SIG-M5 treated with dmso at 0.1 percent for 504 hours (cell line): ENCODE measurements at regions not wholly inside any gene's neighbourhood (a gene's known extent, or its start where the extent isn't known, plus 50 kb on each side); places are given as distances from the start of the nearest gene placed in this dataset.
"Not testable (repeated sequence)": the region's sequence is repeated elsewhere in the genome, so short reads cannot be mapped to it uniquely, and the experiment has no call there.

Source experiments
- DNase-seq: peaks from one replicate; lab custom pipeline; 2025; ENCODE audit not compliant: unreplicated experiment; lab: John Stamatoyannopoulos, UW

GRCh38 chr6:8875986-8876385, 440.6 kb upstream of the SLC35B3 start:
- DNase-seq, result peak; percentile 83

GRCh38 chr6:8872589-8872988, 437.2 kb upstream of the SLC35B3 start:
- DNase-seq, result no peak

GRCh38 chr6:8865451-8865850, 430.1 kb upstream of the SLC35B3 start:
- DNase-seq, result no peak

DNA sequence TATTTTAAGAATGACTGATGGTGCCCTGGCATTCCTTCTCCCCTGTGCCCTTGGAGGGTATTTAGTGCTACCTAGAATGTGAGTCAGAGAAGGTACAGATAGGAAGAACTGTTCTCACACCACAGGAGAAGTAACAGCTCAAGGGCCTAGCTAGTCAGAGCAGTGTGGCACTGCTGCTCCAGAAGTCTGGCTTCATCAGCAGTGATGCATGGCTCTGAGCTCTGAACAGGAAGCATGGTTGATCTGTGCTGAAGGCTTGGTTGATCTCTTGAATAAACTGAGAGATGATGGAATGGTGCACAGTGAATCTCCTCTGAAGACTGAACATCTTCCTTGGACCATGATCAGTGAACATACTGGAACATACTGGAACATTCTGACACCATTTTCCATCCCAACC, 425.3 kb upstream of the SLC35B3 start:
- DNase-seq, result no peak

GRCh38 chr6:8859501-8859900, 424.2 kb upstream of the SLC35B3 start:
- DNase-seq, result no peak

DNA sequence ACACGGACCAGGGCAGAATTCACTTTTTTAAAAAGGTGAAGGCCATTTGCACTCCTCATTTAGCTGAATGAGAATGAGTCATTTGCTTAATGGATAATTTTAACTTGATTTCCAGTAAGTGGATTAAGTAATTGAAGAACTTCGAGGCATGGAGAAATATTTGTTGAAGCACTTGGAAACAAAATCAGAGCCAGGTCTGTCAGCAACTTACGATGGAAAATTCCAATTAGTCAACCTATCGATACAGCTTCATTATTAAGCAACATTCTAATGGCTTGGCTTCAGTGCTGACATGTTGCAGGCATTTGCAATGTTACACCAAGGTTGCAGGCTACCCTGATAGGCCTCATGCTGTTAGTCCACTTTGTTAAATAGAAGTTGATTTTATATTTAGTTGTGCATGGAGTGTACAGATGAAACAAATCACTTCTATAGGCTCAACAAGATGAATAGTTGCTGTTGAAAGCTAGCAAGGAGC, 423.5 kb upstream of the SLC35B3 start:
- DNase-seq, result no peak

GRCh38 chr6:8857160-8857559, 421.8 kb upstream of the SLC35B3 start:
- DNase-seq, result no peak

DNA sequence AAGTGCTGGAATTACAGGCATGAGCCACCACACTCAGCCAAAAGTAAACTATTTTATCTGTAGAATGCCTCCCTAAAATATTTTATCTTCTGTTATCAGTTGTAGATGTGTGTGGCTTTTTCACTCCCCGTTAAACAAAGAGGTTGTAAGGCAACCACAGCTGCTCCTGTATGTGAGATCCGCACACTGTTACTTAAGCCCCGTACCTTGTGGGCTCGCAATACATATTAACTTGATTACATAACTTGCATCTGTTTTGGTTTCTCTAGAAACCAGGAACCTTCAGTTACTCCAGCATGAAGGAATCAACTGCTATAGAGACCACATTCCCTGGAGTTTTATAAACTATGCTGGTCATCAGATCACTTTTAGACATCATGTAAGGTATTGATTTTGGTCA, 420.1 kb upstream of the SLC35B3 start:
- DNase-seq, result peak; percentile 67

DNA sequence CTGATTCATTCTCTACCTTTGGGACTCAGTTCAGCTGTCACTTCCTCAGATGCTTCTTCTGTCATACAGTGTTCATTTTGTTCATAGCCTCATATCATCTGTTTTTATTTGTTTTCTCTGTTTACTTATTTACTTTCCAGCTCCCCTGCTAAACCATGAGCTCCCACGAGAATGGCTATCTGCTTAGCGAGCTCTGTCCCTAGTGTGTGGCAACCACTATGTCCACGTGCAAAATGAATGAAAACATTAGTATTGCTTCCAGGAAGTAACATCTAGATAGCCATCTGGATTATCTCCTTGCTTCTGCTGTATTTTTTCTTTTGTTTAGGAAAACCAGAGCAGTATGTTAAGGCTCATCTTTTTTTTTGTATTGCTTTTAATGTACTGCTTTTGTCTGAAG, 417.0 kb upstream of the SLC35B3 start:
- no peak for DNase-seq

DNA sequence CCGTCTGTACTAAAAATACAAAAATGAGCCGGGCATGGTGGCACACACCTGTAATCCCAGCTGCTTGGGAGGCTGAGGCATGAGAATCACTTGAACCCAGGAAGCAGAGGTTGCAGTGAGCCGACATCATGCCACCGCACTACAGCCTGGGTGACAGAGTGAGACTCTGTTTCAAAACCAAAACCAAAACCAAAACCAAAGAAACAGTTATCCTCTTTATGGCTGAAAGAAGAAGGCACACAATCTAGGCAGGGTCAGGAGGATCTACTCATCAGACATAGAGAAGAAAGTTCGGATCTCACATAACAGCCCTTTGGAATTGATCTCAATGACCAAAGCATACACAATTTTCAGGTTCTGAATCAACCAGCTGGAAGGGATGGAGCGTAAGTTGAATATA, 411.3 kb upstream of the SLC35B3 start:
- DNase-seq, result not testable (repeated sequence)

DNA sequence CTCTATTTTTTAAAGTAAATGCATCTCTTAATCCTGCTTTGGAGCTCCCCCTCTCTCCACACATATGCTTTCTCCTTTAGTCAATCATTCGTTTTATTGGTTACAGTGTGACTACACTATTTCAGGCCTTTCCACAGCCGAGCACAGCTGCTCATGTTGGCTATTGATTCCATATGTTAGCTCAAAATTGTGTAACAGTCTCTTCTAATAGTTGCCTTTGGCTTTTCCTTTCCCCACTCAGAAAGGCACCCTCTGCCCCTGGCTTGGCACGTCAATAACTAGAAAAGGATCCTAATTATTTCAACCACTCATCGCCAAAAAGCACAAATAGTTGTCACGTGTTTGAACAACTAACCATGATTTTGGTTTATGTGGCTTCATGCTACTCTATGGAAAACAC, 410.3 kb upstream of the SLC35B3 start:
- DNase-seq, result no peak

- no peak for DNase-seq
These were observed 409.6 kb upstream of the SLC35B3 start for GRCh38 chr6:8844968-8845367.

DNA sequence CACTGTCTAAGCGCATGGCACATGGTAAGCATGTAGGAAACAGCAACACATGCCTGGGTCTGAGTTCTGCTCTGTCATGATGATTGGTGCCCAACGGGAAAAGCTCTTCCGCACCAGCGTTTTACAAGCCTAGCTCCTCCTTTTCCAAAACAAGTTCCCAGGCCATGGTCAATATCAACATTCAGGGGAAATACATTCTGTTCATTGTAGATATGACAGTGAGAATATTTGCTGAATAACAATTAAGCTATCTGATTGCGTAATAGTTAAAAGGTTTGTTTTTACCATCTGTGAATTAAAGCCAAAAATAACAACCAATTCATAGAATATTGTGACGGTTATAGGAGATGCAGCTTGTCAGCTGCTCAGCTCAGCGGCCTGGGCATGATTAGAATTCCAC, 404.3 kb upstream of the SLC35B3 start:
- DNase-seq, result no peak

GRCh38 chr6:8837343-8837742, 402.0 kb upstream of the SLC35B3 start:
- no peak for DNase-seq

DNA sequence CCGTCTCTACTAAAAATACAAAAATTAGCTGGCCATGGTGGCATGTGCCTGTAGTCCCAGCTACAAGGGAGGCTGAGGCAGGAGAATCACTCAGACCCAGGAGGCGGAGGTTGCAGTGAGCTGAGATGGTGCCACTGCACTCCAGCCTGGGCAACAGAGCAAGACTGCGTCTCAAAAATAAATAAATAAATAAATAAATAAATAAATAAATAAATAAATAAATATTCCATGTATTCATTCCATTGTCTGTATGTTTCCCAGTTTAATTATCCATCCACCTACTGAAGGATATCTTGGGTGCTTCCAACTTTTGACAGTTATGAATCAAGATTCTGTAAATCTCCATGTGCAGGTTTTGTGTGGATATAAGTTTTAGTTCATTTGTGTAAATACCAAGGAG, 397.4 kb upstream of the SLC35B3 start:
- DNase-seq, result not testable (repeated sequence)

DNA sequence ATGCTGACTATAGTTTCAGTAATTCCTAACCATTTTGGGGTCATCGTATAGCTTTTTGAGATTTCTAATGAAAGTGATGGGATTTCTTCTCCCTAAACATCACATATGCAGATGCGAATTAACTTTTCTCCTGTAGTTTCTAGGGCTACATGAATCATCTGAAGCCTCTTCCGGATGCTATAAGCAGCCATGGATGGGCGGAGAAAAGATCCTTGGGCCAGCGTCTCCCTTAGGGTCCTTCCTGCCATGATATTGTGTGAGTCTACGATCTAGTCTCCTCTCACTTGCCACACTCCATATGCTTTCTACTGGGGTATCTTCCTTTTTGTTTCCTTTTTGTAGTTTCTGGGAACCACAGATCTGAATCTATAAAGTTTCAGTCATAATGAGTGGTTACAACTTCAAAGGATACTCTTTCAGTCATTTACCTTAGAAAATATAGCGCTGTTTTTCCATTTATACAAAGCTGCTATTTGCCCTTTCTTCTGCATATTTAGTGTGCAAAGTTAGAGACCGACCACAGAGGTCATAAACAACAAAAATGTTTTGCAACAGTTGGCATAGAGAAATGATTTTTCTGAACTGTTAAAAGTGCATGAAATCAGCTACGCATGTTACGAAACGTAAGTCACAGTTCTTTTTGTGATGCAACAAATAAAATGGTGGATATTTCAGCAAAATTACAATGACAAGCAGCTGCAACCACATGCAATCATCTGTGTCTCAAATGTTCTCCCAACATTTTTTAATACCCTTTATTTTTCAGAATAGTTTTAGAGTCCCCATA, 396.2 kb upstream of the SLC35B3 start:
- peak; percentile 81 for DNase-seq

DNA sequence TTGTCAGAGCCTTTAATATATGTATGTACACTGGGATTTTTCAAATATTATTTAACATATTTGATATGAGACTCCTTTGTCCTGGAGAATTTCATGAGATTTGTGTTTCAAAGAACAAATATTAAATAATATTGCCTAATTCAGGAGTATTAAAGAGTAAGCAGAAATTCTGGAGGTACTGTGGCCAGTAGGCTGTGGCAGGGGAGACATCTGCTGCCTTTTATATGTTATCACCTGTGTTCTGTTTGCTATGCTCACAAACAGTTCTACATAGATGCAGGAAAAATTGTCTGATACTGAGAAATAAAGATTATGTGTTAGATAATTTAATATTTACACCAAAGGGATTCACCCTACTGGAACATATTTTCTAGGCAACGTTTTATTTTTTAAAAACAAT, 395.4 kb upstream of the SLC35B3 start:
- no peak for DNase-seq

GRCh38 chr6:8829796-8830195, 394.5 kb upstream of the SLC35B3 start:
- peak; percentile 18 for DNase-seq

- no peak for DNase-seq
These were observed 394.0 kb upstream of the SLC35B3 start for GRCh38 chr6:8829296-8829695.

DNA sequence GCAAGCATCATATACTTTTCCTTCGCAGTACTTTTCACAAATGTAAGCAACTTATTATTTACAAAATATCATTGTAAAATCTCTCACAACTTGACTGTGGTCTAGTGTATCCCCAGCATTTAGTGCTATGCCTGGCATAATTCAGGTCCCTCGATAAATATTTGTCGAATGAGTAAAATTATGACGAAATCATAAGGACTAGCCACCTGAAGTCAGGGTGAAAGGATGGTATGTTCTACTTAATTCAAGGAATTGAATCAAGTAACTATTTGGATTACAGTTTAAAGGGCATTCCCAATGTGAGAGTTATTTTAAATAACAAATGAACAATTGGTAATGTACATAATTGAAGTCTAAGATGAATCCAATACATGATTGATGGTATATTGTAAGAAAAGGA, 393.0 kb upstream of the SLC35B3 start:
- no peak for DNase-seq

- no peak for DNase-seq
These were observed 390.4 kb upstream of the SLC35B3 start for GRCh38 chr6:8825726-8826125.

GRCh38 chr6:8821981-8822381, 386.6 kb upstream of the SLC35B3 start:
- no peak for DNase-seq

DNA sequence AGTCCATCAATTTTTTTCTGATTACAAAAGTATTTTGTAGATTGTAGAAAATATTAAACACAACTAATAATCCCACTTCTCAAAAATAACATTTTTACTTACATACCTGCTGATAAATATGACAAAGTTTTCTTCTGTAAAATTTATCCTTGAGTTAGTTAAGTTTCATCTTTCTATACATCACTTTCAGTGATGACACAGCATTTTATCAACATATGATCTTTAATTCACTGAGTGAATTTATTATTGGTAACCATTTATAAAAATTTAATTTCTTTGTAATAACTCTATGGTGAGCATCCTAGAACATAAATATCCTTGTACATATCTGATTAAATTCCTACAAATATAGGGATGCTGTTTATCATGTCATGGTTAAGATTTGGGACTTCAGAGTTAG, 385.0 kb upstream of the SLC35B3 start:
- DNase-seq, result no peak
